ENCODE measurements at regions not wholly inside any gene's neighbourhood (a gene's known extent, or its start where the extent isn't known, plus 50 kb on each side); places are given as distances from the start of the nearest gene placed in this dataset.

- TF ChIP-seq CTCF (IDR thresholded peaks at IDR 0.05) (no peak), POLR2A (IDR thresholded peaks at IDR 0.05) (no peak)
Observed at GRCh38 chr2:58435246-58435645, 194.1 kb upstream of the FANCL start.

All from Peyer's patch (tissue), 4 donors.